ENCODE measurements at regions not wholly inside any gene's neighbourhood (a gene's known extent, or its start where the extent isn't known, plus 50 kb on each side); places are given as distances from the start of the nearest gene placed in this dataset.

DNA sequence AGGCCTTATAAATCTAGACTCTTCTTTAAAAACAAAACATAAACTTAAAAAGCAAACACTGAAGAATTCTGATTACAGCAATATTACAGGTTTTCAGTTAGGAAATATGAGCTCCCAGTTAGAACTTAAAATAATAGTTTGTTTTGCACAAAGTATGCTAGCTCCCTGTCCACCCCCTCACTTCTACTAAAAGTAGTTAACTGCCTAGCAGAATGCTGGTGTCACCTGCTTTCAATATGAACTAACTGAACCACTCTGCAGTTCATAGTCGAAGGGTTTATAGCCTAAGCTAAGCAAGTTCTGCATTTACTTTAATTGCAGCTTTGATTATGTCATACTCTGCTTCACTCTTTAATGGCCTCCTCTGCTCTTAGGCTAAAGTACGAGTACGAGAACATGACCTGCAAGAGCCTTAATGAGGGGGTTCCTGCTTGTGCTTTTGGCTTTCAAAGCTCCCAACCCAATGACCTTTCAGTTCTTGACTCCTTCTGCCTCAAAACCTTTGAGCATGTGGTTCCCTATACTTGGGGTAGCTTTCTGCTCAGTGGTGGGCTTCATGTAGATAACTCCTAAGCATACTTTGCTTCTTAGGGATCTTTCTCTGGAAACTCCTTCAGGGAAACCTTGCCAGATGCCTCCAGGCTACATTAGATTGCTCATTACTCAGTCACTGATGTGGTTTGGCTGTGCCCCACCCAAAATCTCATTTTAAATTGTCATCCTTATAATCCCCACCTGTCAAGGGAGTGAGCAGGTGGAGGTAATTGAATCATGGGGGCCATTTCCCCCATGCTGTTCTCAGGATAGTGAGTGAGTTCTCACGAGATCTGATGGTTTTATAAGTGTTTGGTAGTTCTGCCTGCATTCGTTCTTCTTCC, 278.9 kb upstream of the ARGLU1 start:
- no peaks in the 10 kb centered on the region for H3K36me3 Mint-ChIP-seq (ENCODE audit: low read depth)
- no peaks in the 10 kb centered on the region for H3K4me1 Mint-ChIP-seq (ENCODE audit: low read depth)
- H3K27me3 Mint-ChIP-seq = no peaks in the 10 kb centered on the region
- H3K27ac Mint-ChIP-seq = no peak overlapping the region
- H3K4me3 Mint-ChIP-seq = no peak overlapping the region
- H3K9me3 Mint-ChIP-seq = no peaks in the 10 kb centered on the region
- no peak for DNase-seq

GRCh38 chr13:106836186-106836802, 268.4 kb upstream of the ARGLU1 start:
- Mint-ChIP-seq H3K27me3 (no peaks in the 10 kb centered on the region), H3K36me3 (ENCODE audit: low read depth) (no peaks in the 10 kb centered on the region), H3K4me3 (no peak overlapping the region), H3K9me3 (no peaks in the 10 kb centered on the region), H3K27ac (no peak overlapping the region), H3K4me1 (ENCODE audit: low read depth) (no peaks in the 10 kb centered on the region)
- no peak for DNase-seq

DNA sequence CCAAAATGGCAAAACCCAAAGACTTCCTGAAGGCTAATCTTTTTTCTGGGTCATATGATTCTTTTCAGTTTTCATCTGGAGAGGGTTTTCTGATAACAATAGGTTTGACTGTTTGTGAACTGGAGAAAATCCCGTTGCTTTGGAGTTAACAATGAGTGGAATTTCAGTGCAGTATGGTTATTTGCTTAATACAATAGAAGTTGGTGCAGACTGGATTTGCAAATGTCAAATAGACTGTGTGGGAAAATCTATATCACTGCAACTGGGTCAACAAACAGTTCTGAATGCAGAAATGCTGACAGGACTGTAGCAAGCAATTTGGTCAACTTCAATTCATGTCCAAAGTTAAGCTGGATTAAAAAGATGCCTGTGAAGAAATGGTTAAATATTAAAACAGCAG, 267.5 kb upstream of the ARGLU1 start:
- H3K4me3 Mint-ChIP-seq = no peak overlapping the region
- H3K36me3 Mint-ChIP-seq (ENCODE audit: low read depth) = no peaks in the 10 kb centered on the region
- no peaks in the 10 kb centered on the region for H3K4me1 Mint-ChIP-seq (ENCODE audit: low read depth)
- H3K27ac Mint-ChIP-seq = no peak overlapping the region
- no peaks in the 10 kb centered on the region for H3K27me3 Mint-ChIP-seq
- DNase-seq = no peak
- no peaks in the 10 kb centered on the region for H3K9me3 Mint-ChIP-seq

- H3K27me3 Mint-ChIP-seq = no peaks in the 10 kb centered on the region
- no peak overlapping the region for H3K4me3 Mint-ChIP-seq
- no peaks in the 10 kb centered on the region for H3K4me1 Mint-ChIP-seq (ENCODE audit: low read depth)
- no peaks in the 10 kb centered on the region for H3K36me3 Mint-ChIP-seq (ENCODE audit: low read depth)
- no peak overlapping the region for H3K27ac Mint-ChIP-seq
- DNase-seq = no peak
- peaks cover 11% of the 10 kb centered on the region for H3K9me3 Mint-ChIP-seq
Measured at GRCh38 chr13:106821979-106822378, 254.0 kb upstream of the ARGLU1 start.

DNA sequence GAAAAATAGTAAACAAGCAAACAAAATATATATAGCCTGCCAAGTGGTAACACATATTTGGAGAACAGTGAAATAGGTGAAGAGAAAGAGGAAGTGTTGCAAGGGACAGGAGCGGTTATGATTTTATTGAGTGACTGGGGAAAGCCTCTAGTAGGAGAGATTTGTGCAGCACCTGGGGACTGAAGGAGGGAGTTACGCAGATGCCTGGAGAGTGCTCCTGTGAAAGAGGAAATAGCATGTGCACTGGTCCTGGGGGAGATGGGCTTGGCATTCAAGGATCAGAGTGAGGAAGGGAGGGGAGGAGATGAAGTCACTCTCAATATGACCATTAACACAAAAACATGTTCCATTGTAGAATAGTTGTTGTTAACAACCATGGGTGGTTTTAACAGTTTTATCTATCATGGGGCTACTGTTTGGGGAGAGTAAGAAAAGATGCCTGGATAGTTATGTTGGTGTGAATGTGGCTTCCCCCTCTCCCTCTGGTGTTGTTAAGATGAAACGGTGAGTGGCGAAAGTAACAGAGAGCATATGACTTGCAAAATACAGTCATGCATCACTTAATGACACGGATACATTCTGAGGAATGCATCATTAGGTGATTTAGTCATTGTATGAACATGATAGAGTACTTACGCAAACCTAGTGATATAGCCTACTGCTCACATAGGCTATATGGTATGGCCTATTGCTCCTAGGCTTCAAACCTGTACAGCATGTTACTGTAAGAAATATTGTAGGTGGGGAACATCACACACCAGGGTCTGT, 251.7 kb upstream of the ARGLU1 start:
- Mint-ChIP-seq H3K27me3 (no peaks in the 10 kb centered on the region), H3K4me1 (ENCODE audit: low read depth) (no peaks in the 10 kb centered on the region), H3K36me3 (ENCODE audit: low read depth) (no peaks in the 10 kb centered on the region), H3K9me3 (peaks cover 5% of the 10 kb centered on the region), H3K27ac (no peak overlapping the region), H3K4me3 (no peak overlapping the region)
- no peak for DNase-seq

GRCh38 chr13:106818971-106819370, 251.0 kb upstream of the ARGLU1 start:
- no peaks in the 10 kb centered on the region for H3K27me3 Mint-ChIP-seq
- no peaks in the 10 kb centered on the region for H3K36me3 Mint-ChIP-seq (ENCODE audit: low read depth)
- DNase-seq = no peak
- no peaks in the 10 kb centered on the region for H3K4me1 Mint-ChIP-seq (ENCODE audit: low read depth)
- H3K27ac Mint-ChIP-seq = no peak overlapping the region
- no peak overlapping the region for H3K4me3 Mint-ChIP-seq
- peaks cover 2% of the 10 kb centered on the region for H3K9me3 Mint-ChIP-seq

DNA sequence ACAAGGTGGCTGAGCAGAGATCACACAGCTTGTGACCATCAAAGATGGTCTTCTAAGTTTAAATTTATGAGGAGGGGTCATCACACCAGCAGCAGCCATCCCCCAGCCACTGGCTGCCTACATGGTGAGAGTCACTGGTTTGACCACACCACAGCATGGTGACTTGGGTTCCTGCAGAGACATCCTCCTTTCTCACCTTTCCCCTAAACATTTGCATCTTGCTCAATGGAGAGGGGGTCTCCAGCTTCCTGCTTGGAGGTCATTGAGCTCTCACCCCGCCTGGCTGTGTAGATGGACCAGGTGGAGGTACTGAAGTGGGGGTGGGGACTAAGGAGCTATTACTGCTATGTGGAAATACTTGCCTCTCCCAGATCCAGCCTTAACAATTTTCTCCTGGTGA, 247.6 kb upstream of the ARGLU1 start:
- no peaks in the 10 kb centered on the region for H3K9me3 Mint-ChIP-seq
- DNase-seq = no peak
- H3K36me3 Mint-ChIP-seq (ENCODE audit: low read depth) = no peaks in the 10 kb centered on the region
- H3K4me3 Mint-ChIP-seq = no peak overlapping the region
- peaks cover 6% of the 10 kb centered on the region for H3K27me3 Mint-ChIP-seq
- H3K4me1 Mint-ChIP-seq (ENCODE audit: low read depth) = no peaks in the 10 kb centered on the region
- no peak overlapping the region for H3K27ac Mint-ChIP-seq

DNA sequence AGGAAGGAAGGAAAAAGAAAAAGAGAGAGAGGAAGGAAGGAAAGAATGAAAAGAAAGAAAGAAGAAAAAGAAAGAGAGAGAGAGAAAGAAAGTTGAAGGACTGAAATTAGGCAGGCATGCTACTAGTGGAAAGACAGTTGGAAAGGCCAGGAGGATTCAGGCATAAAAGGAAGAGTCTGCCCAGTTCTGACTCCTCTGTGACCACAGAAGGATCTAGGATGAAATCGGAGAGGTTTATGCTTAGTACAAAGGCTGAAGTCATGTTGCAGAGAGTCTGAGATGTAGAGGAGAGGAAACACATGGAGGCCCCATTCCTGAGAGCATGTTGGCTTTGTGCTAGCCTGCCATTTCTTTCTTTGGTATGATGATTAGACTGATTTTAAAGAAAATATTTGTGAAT, 246.5 kb upstream of the ARGLU1 start:
- no peaks in the 10 kb centered on the region for H3K36me3 Mint-ChIP-seq (ENCODE audit: low read depth)
- H3K27me3 Mint-ChIP-seq = peaks cover 6% of the 10 kb centered on the region
- H3K4me1 Mint-ChIP-seq (ENCODE audit: low read depth) = no peaks in the 10 kb centered on the region
- no peak for DNase-seq
- H3K9me3 Mint-ChIP-seq = no peaks in the 10 kb centered on the region
- H3K4me3 Mint-ChIP-seq = no peak overlapping the region
- no peak overlapping the region for H3K27ac Mint-ChIP-seq

- H3K4me1 Mint-ChIP-seq (ENCODE audit: low read depth) = no peaks in the 10 kb centered on the region
Measured at GRCh38 chr13:106810069-106810468, 242.1 kb upstream of the ARGLU1 start.

GRCh38 chr13:106804991-106805390, 237.1 kb upstream of the ARGLU1 start:
- H3K27ac Mint-ChIP-seq = no peak overlapping the region
- H3K36me3 Mint-ChIP-seq (ENCODE audit: low read depth) = no peaks in the 10 kb centered on the region
- H3K9me3 Mint-ChIP-seq = no peaks in the 10 kb centered on the region

More at GRCh38 chr13:106810069-106810468, 242.1 kb upstream of the ARGLU1 start:
- Mint-ChIP-seq H3K36me3 (ENCODE audit: low read depth) (no peaks in the 10 kb centered on the region), H3K4me3 (no peak overlapping the region), H3K27ac (no peak overlapping the region), H3K27me3 (peaks cover 6% of the 10 kb centered on the region), H3K9me3 (no peaks in the 10 kb centered on the region)
- no peak for DNase-seq

GRCh38 chr13:106802917-106803316, 235.0 kb upstream of the ARGLU1 start:
- Mint-ChIP-seq H3K27ac (no peak overlapping the region), H3K9me3 (no peaks in the 10 kb centered on the region), H3K27me3 (peaks cover 5% of the 10 kb centered on the region), H3K4me1 (ENCODE audit: low read depth) (no peaks in the 10 kb centered on the region), H3K4me3 (no peak overlapping the region), H3K36me3 (ENCODE audit: low read depth) (no peaks in the 10 kb centered on the region)
- no peak for DNase-seq

More at GRCh38 chr13:106804991-106805390, 237.1 kb upstream of the ARGLU1 start:
- Mint-ChIP-seq H3K4me3 (no peak overlapping the region), H3K4me1 (ENCODE audit: low read depth) (no peaks in the 10 kb centered on the region), H3K27me3 (peaks cover under 1% of the 10 kb centered on the region)
- no peak for DNase-seq

DNA sequence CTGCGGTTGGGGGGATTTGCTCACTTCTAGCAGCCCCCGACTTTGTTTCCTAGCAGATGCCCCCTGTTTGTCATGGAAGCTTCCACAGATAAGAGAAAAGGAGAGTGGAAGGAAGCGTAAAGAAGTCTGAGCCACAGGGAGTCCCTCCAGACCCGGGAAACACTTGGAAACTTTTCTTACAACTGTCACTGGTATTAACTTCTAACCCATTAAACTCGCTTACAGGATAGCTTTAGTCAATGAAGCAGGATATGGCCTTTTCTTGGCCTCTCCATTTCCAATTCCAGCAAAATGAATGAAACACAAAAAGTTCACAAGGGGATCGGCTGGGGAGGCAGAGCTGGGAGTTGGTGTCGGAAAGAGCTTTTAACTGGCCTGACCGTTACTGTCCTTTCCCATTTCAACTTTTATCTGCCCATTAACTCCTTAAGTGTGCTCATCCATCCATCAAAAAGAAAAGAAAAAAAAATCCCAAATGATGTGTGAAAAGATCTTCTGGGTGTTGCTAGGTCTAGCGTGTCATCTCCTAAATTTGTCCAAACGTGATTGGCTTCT, 231.9 kb upstream of the ARGLU1 start:
- Mint-ChIP-seq H3K4me1 (ENCODE audit: low read depth) (peaks cover 4% of the 10 kb centered on the region), H3K27me3 (peaks cover 17% of the 10 kb centered on the region), H3K4me3 (no peak overlapping the region), H3K36me3 (ENCODE audit: low read depth) (no peaks in the 10 kb centered on the region), H3K9me3 (no peaks in the 10 kb centered on the region), H3K27ac (no peak overlapping the region)
- DNase-seq = no peak

GRCh38 chr13:106797081-106797640, 229.2 kb upstream of the ARGLU1 start:
- H3K27ac Mint-ChIP-seq = no peak overlapping the region
- DNase-seq = no peak
- H3K27me3 Mint-ChIP-seq = peaks cover 20% of the 10 kb centered on the region
- H3K4me3 Mint-ChIP-seq = no peak overlapping the region
- no peaks in the 10 kb centered on the region for H3K9me3 Mint-ChIP-seq
- no peaks in the 10 kb centered on the region for H3K36me3 Mint-ChIP-seq (ENCODE audit: low read depth)
- peaks cover 4% of the 10 kb centered on the region for H3K4me1 Mint-ChIP-seq (ENCODE audit: low read depth)

DNA sequence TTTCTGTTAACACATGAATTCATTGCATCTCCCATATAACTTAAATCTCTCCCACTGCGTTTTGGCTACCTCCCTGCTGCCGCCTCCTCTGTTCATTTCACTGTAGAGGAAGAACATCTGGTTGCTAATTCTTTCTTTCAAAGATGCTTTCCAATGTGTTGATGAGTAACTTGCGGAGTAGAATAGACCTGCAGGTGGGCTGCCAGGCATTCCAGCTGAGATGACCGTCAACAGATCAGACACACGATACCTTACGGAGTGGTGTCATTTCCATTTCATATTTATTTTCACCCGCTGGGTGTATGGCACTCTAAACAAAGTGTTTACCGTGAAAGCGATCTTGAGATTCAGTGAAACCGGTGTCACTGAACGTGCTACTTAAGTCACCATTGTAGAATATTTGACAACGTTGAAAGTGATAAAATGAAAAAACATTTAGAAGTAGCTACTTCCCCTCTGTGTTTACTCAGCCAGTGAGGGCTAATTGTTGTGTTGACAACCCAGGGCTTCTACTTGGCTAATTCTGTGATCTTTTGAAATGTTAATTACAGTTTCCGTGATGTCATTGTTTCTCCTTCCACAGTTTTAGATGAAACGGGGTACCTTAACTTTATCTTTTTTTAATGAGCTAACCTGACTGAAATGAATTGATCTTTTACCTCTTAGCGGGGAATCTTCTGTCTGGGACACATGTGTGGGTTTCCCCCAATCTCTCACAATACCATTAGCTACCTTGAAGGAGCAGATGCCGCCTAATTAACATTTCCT, 228.5 kb upstream of the ARGLU1 start:
- H3K27me3 Mint-ChIP-seq = peaks cover 20% of the 10 kb centered on the region
- no peaks in the 10 kb centered on the region for H3K36me3 Mint-ChIP-seq (ENCODE audit: low read depth)
- H3K4me1 Mint-ChIP-seq (ENCODE audit: low read depth) = peaks cover 4% of the 10 kb centered on the region
- H3K27ac Mint-ChIP-seq = no peak overlapping the region
- peak overlapping the region; percentile 44 for H3K4me3 Mint-ChIP-seq
- H3K9me3 Mint-ChIP-seq = no peaks in the 10 kb centered on the region
- no peak for DNase-seq

Measured in activated T-cell treated with anti-CD3 and anti-CD28 coated beads, Interleukin-2, amount 50 U/mL, for 24 hours (primary cell).